BJ (cell line): ENCODE measurements at regions not wholly inside any gene's neighbourhood (a gene's known extent, or its start where the extent isn't known, plus 50 kb on each side); places are given as distances from the start of the nearest gene placed in this dataset.
A peak's percentile ranks its signal among the peaks of the same experiment; 100 is the strongest.

Experiments
- CTCF ChIA-PET: fragments of 350-600 bp; formaldehyde crosslinking; extraction: SDS; loops from one replicate; lab custom pipeline; 2021; ENCODE audit warnings: antibody characterized with exemption, inconsistent platforms; lab: Yijun Ruan, JAX
- POLR2A ChIA-PET: fragments of 300-600 bp; sonication (Branson Sonifier 250); formaldehyde crosslinking; extraction: SDS; loops from one replicate; lab custom pipeline; 2021; ENCODE audit warnings: antibody characterized with exemption; lab: Charles Lee
- DNase-seq: peaks from one replicate; pipeline ENCODE4 v3.0.0-alpha.2; 2011; ENCODE audit warnings: low read depth
- H3K27me3 ChIP-seq: 2 replicates; pipeline ENCODE4 v1.6.0; 2011; ENCODE audit warnings: low read length; ENCODE audit not compliant: control insufficient read depth, insufficient read depth
- H3K36me3 ChIP-seq: 2 replicates; pipeline ENCODE4 v1.5.1; 2011; ENCODE audit warnings: low read length; ENCODE audit not compliant: control insufficient read depth, insufficient read depth
- H3K4me3 ChIP-seq: 2 replicates; pipeline ENCODE4 v1.5.1; 2011; ENCODE audit warnings: low read depth, mild to moderate bottlenecking, control low read depth, low read length
- CTCF ChIP-seq: IDR thresholded peaks from 2 replicates; pipeline ENCODE4 v1.5.1; 2011; ENCODE audit warnings: low read depth, mild to moderate bottlenecking, control low read depth, inconsistent platforms, low read length, moderate library complexity; ENCODE audit not compliant: insufficient read depth

GRCh38 chr15:39354189-39354588 is 226.7 kb upstream of the THBS1 start:
- CTCF ChIA-PET: interaction anchor here (0.6 kb wide), 1 partner anchor 13 kb away, joined by 3 read pairs; no protein-coding TSS in a partner anchor
- Histone ChIP-seq H3K27me3 (no peaks in the 10 kb centered on the region), H3K36me3 (no peaks in the 10 kb centered on the region), H3K4me3 (no peak overlapping the region)
- no peak for TF ChIP-seq CTCF
- POLR2A ChIA-PET: interaction anchor here (0.9 kb wide), 1 partner anchor 226 kb away, joined by 5 read pairs; the partner anchor contains the start of gene THBS1
- DNase-seq: no peak

DNA sequence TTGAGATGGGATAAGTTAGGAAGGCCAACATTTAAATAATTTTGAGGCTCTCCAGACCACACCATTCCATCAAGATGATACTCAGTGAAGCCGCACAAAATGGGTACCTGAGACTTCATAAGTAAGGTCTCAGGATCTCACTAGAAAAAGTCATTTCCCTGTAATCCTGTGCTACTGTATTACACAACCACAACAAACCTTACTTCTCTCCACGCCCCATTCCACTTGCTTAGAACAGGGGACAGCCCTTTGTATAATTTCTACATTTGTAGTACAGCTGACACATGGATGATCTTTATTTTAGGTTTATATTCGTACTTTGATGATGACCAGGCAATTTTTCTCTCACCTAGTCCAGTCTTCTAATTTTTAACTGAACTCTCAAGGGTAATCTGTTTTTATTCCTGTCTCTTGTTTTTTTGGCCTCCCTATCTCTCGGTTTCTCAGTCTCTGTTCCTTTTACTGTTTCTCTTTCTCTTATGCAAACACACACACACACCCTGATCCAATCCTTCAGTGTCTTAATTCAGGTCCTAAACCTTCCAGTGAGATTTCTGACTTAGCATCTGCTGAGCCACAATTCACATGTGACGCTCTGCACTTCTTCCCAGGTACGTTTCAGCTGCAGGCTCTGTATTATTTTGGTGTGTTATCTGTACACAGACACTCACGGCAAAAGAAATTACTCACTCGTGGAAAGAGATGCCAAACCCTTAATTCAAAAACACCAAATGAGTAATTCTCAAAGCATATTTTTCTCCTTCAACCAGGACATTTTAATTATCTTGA is 223.2 kb upstream of the THBS1 start:
- H3K27me3 ChIP-seq: no peaks in the 10 kb centered on the region
- POLR2A ChIA-PET: interaction anchor here (0.6 to 1.3 kb wide), 3 partner anchors 13 to 74 kb away, joined by 3 read pairs; no protein-coding TSS in a partner anchor
- no peaks in the 10 kb centered on the region for H3K36me3 ChIP-seq
- no peak for TF ChIP-seq CTCF
- CTCF ChIA-PET: interaction anchor here (0.6 to 1.9 kb wide), 2 partner anchors 54 to 223 kb away, joined by 3 to 5 read pairs; partner anchors contain the start of gene THBS1
- H3K4me3 ChIP-seq: no peak overlapping the region
- peak; percentile 40 for DNase-seq

- ChIA-PET POLR2A (interaction anchor here (0.5 to 1.3 kb wide), 3 partner anchors 54 to 154 kb away, joined by 3 read pairs; no protein-coding TSS in a partner anchor), CTCF (interaction anchor here (1.9 kb wide), 1 partner anchor 222 kb away, joined by 5 read pairs; the partner anchor contains the start of gene THBS1)
- H3K4me3 ChIP-seq: no peak overlapping the region
- H3K36me3 ChIP-seq: no peaks in the 10 kb centered on the region
- no peaks in the 10 kb centered on the region for H3K27me3 ChIP-seq
- DNase-seq: no peak
- TF ChIP-seq CTCF: no peak
Observed at GRCh38 chr15:39358441-39359041, 222.3 kb upstream of the THBS1 start.

GRCh38 chr15:39359771-39360170 is 221.1 kb upstream of the THBS1 start:
- Histone ChIP-seq H3K36me3 (no peaks in the 10 kb centered on the region), H3K4me3 (no peak overlapping the region), H3K27me3 (no peaks in the 10 kb centered on the region)
- POLR2A ChIA-PET: interaction anchor here (0.6 to 0.8 kb wide), 2 partner anchors 17 to 227 kb away, joined by 3 read pairs; no protein-coding TSS in a partner anchor
- DNase-seq: no peak
- CTCF ChIA-PET: interaction anchor here (0.7 kb wide), 1 partner anchor 12 kb away, joined by 3 read pairs; no protein-coding TSS in a partner anchor
- TF ChIP-seq CTCF: no peak

GRCh38 chr15:39360452-39360851 is 220.4 kb upstream of the THBS1 start:
- H3K36me3 ChIP-seq: no peaks in the 10 kb centered on the region
- POLR2A ChIA-PET: interaction anchor here (0.6 to 0.8 kb wide), 2 partner anchors 140 to 226 kb away, joined by 3 read pairs; no protein-coding TSS in a partner anchor
- CTCF ChIA-PET: interaction anchor here (0.7 kb wide), 1 partner anchor 13 kb away, joined by 3 read pairs; no protein-coding TSS in a partner anchor
- TF ChIP-seq CTCF: no peak
- no peaks in the 10 kb centered on the region for H3K27me3 ChIP-seq
- no peak overlapping the region for H3K4me3 ChIP-seq
- no peak for DNase-seq
